ENCODE measurements at regions not wholly inside any gene's neighbourhood (a gene's known extent, or its start where the extent isn't known, plus 50 kb on each side); places are given as distances from the start of the nearest gene placed in this dataset.

DNA sequence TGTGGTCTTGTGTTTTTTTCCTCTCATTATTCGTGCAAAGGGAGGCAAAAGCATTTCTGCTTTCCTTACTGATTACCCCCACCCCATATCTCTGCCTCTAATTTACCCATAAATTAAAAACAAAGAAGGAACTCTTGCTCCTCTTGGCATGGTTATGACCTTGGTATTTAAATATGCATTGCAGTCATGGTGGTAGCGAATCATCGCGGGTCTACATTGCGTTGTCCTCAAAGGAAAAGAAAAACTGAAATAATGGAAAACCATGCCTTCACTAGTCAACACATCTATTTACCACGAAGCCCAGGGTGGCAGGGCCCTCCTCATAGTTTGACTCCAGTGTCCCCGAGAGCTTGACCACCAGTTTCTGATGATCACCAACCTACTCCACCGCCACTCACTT, 126.7 kb upstream of the PARP11 start:
- ATAC-seq, result no peak

DNA sequence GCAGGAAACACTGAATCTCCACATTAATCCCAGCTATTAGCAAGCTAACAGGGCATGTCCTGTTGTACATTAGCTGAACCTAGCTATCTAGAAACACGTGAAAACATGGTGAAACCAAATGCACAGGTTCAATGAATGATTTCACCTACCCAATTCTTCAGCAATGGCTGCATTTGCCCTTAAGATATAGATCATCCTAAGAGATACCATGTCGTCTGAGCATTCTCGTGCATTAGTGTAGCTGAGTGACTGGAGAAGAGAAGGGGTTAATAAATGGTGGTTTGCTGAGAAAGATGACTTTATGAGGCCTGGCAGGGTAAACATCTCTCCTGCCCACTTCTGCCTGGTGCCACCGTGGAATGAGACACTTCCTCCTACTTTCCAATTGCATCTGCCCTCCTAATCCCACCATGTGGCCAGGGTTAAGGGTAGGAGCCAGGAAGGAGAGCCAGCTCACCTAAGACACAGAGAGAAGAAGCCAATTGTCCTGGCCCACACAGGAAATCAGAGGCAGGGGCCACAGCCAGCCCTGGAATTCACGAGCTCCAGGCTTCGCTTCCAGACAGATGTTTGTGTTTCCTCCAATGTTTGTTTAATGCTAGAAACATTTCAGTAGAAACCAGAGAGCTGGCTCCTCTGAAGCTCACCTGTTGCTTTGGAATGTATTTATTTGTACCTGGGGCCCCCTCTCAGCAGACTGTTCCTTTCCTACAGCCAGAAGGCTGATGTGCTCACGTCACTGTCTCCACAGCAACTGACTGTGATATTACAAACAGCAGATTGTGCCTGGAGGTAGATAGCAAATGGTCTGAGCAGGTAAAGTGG, 126.0 kb upstream of the PARP11 start:
- DNase-seq (ENCODE audit: low spot score) (no peak), ATAC-seq (peak; percentile 39)

More for the DNA sequence above, 126.7 kb upstream of the PARP11 start:
- DNase-seq (ENCODE audit: low spot score), result no peak

DNA sequence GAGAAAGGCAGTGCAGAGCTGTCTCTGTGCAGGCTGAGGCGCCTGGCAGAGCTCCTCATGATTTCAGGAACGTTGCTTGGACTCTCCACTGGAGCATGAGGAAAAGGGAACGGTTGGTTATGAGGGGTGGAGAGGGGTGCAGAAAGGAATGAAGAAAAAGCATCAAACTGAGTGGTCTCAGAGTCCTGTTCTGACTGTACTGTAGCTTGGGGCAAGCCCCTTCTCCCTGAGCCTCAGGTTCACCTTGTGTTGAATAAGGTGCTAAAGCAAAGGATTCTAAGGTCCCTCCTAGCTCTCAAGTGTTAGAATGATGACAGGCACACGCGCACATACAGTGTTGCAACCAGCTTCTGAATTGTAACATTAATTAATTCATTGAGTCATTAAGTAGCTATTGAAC, 125.2 kb upstream of the PARP11 start:
- no peak for ATAC-seq
- DNase-seq (ENCODE audit: low spot score), result no peak

DNA sequence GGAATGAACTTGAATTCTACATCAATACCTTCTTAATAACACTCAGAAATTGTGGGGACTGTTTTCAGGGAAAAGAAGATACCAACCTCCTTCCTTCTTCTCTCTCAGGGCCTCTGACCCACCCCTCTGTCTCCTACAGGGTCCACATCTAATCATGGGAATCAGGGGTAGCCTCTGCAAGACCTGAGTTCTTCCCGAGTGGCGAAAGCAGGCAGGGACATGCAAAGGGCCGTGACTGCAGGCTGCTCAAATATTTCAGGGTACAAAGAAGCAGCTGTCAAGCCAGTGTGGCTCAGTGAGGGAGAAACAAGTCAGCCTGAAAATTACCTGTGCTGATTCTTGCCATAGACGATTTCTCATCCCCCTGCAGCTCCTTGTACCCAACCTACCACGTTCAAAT, 123.1 kb upstream of the PARP11 start:
- no peak for DNase-seq (ENCODE audit: low spot score)
- no peak for ATAC-seq

DNA sequence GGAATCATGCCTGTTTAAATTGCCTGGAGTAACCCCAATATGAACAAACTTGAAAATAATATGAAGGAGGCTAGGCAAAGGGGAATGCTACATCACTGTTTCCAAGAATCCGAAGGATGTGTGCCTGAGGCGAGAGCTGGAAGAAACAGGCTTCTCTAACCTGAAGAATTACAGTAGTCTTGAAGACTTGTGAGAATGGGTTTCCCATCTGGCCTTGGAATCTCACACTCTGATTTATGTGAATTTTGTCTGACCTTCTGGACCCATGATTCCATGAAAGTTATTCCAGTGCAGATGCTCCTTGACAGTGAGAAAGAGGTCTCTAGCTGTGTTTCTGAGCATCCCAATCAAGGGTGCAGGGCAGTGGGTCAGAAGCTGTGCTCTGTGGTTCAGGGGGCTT, 122.1 kb upstream of the PARP11 start:
- ATAC-seq (no peak), DNase-seq (ENCODE audit: low spot score) (no peak)

DNA sequence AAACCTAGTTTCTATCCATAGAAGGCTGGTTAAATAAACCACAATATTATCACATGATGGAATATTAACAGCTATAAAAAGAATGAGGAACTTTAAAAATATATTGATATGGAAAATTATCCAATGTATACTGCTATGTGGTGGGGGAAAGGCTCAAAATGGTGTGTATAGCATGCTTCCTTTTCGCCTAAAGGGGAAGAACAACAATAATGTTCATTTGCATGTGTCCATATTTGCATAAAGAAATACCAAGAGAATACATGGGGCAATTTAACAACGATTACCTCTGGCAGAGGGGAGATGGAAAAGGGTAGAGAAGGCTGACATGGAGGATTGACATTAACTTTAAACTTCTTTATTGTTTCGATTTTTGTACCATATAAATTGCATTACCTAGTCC, 121.3 kb upstream of the PARP11 start:
- no peak for ATAC-seq

DNA sequence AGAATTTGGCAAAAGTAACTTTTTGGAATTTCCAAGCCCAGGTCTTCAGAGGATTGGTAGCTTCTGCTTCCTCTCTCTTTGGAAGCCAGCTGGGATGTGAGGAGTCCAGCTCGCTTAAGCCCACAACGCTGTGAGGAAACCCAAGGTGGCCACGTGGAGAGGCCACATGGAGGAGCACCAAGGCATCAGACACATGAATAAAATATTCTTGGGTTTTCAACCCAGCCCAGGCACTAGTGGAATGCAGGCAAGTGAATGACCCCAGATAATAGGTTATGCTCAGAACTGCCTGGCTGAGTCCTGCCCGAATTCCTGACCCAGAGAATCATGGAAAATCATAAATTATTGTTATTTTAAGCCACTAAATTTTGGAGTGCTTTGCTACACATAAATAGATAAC, 119.7 kb upstream of the PARP11 start:
- ATAC-seq (no peak), DNase-seq (ENCODE audit: low spot score) (no peak)

More for the DNA sequence above, 121.3 kb upstream of the PARP11 start:
- DNase-seq (ENCODE audit: low spot score), result no peak

DNA sequence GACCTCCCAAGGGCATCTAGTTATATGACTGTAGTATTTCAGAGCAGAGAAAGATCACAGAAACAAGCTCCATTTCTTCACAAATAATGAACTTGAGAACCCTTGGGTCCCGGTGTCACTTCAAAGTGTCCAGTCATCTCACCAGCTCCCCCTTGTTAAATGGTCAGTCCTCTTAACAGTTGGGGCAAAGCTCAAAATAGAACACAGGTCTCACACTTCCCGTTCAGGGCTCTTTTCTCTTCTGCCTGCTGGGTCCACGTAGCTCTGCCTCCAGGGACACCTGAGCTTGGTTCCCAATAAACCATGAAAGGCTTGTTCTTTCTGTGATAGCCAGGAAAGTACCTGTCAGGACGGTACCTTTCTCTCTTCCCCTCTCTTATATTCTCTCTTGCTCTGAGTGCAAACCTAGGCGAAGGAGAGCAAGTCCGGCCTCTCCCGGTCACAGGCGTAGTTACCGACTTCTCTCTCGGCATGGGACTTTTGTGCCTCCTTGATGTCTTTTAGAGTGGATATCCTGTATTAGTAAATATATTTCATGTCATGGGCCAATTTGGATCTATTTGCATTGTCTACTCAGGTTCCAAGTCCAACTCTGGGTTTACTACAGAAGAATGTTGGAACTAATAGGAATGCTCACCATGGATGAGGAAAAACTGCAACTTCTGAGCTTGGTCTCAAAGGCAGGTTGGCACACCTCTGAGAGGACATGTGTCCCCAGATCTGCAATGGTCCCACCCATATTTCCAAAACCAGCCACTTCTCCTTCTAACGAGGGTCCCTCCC, 118.8 kb upstream of the PARP11 start:
- DNase-seq (ENCODE audit: low spot score) (no peak), ATAC-seq (peak; percentile 77)

DNA sequence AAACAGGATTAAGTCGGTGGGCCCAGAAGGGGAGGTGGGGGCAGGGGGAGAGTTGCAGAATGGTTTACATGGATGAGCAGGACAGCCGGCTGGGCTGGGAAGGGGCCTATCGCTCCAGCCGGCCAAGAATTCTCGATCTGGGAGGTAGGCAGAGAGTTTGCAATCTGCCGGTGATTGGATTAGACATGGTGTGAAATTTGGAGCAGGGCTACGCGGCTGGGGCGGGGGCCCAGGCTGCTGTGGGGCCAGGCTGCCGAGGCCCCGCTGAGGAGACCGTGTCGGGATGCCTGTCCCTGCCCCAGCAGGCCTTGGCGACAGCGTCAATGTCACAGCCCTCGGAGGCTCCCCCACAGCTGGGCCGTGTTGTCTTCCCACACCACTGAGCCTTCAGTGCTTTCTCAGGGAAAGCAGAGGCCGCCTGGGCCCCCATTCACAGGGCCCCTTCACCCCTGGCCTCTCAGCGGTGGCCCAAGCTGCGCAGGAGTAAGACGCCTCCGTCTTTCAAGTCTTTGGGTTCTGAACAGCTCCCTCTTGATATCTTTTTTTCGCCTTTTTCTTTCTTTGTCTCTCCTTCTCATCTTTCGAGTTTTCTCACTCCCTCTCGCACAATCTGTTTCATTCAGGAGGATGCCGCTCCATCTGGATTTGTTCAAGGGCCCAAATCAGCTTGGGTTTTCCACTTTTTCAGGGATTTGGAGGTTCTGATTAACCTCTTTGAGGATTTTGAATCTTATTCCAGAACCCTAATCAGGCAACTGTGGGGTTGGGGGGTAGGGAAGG, 117.5 kb upstream of the PARP11 start:
- DNase-seq (ENCODE audit: low spot score) (no peak), ATAC-seq (no peak)

DNA sequence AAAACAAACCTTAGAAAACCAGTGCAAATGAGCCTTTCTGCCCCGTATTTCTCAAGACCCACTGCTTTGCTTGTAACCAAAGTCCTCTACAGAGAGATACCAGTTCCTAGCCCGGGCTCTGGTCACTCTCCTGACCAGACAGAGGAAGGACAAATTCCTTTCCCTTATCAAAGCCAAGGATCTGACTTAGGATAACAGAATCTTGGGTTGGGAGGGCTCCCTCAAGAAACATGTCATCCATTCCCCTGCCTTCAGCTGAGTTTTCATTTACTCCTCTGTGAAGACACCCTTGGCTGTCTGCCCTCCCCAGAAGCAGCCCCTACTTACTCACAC, 116.0 kb upstream of the PARP11 start:
- ATAC-seq, result no peak
- no peak for DNase-seq (ENCODE audit: low spot score)

DNA sequence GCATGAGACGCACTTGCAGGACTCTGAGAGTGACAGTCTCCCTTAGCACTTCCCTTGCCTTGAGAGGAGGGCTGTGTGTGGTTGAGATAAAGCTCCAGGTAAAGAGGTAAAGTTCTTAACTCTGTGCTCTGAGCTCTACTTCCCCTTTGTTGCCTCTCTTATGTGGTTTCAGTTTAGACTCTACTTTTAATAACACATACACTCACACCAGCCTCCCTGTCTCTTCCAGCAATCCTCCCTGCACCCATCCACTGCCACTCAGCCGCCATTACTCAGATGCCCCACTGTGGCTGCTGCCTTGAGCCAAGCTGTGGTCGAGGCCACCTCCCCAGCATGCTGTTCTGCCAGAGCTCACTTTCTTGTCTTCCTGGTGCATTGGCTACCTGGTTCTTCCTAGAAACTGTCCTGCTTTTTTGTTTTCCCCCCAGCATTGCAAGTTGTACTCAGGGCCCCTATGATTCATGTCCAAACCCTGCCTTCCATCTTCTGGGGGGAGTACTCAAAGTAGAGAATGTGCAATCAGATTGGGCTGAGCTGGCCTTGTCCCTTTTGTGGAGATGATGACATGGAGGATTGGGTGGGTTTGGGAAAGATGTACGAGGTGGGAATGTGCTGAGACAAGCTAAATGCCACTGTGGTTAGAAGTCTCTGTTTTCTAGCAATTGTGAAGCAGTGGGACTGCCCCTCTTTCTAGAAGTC, 115.5 kb upstream of the PARP11 start:
- DNase-seq (ENCODE audit: low spot score) (no peak), ATAC-seq (no peak)

DNA sequence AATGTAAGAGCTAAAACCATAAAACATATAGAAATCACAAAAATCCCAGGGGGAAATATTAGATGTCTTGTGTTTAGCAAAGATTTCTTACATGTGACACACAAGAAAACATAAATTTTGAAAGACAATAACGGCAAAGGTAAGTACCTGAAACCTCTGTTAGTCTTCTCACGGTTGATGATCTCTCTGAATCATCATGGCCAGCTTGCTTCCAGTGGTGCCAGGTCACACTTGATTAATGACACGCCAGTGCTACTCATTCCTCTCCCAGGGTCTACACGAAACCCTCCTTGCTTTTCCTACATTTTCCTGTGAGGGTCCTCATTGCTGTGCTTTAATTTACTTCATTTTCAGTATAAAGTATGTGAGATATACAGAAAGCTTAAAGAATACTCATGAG, 114.4 kb upstream of the PARP11 start:
- no peak for DNase-seq (ENCODE audit: low spot score)
- no peak for ATAC-seq

DNA sequence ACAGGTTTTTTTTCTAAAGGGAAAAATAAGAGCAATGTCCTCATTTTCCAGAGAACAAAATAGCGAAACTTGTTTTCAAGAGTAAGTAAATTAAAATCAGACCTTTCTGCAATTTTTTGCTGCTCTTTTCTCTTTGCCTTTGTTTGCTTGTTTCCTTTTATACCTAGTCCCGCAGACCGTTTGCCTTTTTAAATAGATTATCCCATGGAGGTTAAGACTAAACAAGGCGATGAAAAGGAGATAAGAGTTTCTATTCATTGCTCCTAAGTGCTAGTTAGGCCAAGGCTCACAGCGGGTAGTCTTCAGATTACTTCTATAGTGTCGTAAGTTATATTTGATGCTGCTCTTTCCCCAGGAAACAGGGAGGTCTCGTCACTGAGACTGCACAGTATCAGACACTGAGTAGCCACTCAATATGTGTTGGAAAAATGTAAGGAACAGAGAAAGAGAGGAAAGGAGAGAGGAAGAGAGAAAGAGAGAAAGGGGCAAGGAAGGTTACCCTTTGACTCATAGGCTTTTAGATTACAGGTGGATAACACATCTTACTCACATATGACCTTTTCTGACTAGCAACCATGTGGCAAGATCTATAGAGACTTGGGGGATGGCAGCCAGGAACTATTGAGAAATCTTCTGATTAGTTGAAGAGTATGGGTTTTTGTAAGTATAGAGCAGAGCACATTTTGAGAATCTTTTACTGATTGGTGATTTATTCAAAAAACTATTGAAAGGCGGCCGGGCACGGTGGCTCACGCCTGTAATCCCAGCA, 107.5 kb upstream of the PARP11 start:
- ATAC-seq (no peak), DNase-seq (ENCODE audit: low spot score) (no peak)

DNA sequence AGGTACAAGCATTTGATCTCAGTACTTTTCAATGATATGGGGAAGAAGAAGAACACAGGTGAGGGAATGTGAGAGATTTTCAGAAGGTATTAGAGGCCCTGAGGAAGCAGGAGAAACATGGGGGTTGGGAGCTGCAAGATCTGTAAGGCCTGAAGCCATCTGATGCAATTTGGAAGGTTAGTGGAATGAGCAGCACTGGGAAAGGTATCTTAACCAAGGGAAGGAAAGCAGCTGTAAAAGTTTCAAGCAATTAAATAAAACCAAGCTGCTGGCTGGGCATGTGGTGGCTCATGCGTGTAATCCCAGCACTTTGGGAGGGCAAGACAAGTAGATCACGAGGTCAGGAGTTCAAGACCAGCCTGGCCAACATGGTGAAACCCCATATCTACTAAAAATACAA, 104.4 kb upstream of the PARP11 start:
- DNase-seq (ENCODE audit: low spot score), result no peak
- no peak for ATAC-seq

DNA sequence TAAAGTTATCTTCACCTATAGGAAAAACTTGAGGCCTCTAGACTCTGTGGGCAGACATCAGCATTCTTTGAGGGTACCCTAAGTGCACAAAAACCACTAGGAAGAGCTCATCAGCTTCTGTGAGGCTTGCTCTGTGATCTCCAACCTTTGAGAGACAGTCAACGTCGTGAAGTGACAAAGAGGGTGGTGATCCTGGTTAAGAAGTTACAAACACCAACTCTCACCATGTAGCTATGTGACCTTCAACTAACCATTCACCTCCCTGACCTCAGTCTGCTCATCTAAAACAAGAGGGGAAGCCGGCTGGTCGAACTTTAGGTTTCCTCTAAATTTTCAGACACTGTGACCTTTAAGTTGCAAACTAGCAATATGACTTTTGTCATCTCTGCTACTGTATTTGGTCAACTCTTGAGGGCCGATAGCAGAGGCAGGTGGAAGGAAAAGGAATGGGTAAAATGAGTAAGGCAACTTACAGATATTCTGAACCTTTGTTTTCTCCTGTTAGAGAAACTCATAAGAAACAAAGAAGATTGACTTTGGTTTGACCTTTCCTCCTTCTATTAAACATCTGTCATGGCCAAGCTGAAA, 103.2 kb upstream of the PARP11 start:
- DNase-seq (ENCODE audit: low spot score) (no peak), ATAC-seq (no peak)

DNA sequence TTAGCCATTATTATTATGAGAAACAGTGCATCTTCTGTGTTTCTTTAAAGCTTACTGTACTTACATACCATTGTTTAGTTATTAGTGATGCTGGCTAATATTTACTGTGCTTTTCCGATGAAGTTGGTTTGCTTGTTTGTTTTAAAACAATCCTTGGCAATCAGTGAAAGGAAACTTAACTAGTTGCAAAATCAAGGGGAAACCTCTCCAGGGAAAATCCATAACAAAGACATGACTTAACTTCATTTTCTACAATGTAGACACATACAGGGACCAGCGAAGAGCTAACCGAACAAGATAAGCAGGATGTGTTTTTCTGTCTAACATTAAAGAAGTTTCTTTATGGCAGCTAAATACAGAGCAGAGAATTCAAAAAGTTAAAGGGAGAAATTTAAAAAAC, 102.5 kb upstream of the PARP11 start:
- ATAC-seq (no peak), DNase-seq (ENCODE audit: low spot score) (no peak)

DNA sequence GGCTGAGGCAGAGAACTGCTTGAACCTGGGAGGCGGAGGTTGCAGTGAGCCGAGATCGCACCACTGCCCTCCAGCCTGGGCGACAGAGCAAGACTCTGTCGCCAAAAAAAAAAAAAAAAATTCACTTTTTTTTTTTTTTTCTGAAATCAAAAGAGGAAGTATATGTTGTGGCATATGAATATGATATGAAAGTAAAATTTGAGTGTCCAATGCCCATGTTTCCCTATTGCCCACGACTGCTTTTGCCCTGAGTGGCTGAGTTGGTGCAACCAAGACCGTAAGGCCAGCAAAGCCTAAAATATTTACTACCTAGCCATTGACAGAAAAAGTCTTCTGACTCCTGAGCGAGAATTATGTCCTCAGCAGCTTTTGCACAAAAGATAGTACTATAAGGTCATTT, 101.7 kb upstream of the PARP11 start:
- DNase-seq (ENCODE audit: low spot score) (no peak), ATAC-seq (no peak)

DNA sequence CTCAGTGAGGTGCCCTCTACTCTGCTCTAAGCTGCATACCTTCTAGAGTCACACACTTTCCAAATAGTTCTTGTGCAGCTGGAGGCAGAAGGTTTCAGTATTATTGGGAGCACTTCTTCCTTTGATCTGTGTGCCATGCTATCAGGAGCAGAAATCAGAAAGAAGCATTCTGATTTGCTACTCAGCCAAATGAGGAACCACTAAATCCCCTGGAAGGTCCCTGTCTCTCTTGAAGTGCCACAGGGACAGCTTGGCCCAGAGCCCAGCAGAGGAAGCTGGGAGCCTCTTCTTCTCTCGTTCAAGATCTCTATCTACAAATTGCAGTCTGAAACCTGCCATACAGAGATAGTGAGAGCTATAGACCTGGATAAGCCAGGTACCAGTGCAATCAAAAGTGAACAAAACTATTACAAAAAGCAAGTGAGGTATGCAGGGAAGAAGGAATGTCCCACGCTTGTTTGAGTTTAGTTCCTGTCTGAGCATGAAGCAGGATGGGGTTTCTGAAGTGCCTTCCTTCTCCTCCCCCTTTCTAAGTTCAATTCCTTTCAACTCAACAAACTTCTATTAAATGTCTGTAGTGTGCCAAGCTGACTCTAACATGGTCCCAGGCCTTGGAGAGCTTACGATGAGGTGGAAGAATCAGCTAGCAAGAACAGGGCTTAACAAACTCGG, 100.9 kb upstream of the PARP11 start:
- DNase-seq (ENCODE audit: low spot score) (no peak), ATAC-seq (no peak)

DNA sequence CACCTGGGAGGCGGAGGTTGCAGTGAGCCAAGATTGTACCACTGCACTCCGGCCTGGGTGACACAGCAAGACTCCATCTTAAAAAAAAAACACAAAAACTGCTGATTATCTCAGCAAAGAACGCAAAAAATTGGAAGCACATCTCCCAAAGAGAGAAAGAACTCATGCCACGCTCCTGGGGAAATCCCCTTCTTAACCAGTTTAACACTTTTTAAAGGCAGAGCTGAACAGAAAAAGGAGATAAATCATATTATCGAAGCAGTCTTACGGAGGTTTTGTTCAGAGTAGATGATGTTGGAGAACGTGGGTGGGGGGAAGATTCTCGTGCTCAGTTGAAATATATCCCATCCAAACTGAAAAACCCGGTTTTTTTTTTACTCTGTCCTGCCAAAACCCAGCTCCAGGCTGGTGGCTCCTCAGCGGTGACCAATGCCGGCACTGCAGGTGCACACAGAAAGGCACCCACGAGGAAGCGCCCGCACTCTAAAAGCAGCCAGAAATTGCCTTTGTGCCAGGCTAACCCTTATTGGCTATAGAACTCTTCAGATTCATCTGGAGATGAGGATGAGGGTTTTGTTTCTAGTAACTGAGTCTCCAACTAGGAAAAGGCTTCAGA, 100.2 kb upstream of the PARP11 start:
- ATAC-seq (no peak), DNase-seq (ENCODE audit: low spot score) (no peak)

All from left lobe of liver (tissue), 2 donors.